K562 (cell line): ENCODE measurements at regions not wholly inside any gene's neighbourhood (a gene's known extent, or its start where the extent isn't known, plus 50 kb on each side); places are given as distances from the start of the nearest gene placed in this dataset.

ENCODE experiments used
- ATAC-seq: fragments of 200-7000 bp; cut with Tn5 transposase; 3 replicates; pipeline ENCODE4 v1.9.1; 2020; ENCODE audit warnings: moderate library complexity
- BruUV-seq: library from RNA; stranded (reverse); fragments of 400-500 nt; replicated peaks from 2 replicates; lab custom pipeline; 2021; lab: Mats Ljungman, UMichigan
- CTCF ChIA-PET: fragments of 300-600 bp; formaldehyde crosslinking; extraction: SDS; loops from one replicate; lab custom pipeline; 2021; ENCODE audit warnings: low intra/inter-chr PET ratio; lab: Yijun Ruan, JAX
- POLR2A ChIA-PET: fragments of 300-600, 350-650 bp; sonication (Branson Sonifier 250); formaldehyde crosslinking; extraction: SDS; loops from one replicate; lab custom pipeline; 2021; ENCODE audit warnings: antibody characterized with exemption, inconsistent platforms; lab: Yijun Ruan, JAX
- DNase-seq, 4 experiments: peaks; one replicate each; pipeline versions ENCODE4 v3.0.0 to v3.0.0-alpha.2; 2011 to 2018; ENCODE audit warnings: low spot score in 3 of 4, mixed read lengths in 3 of 4; ENCODE audit errors: extremely low read depth in 1 of 4
- FAIRE-seq: peaks from 2 replicates; lab custom pipeline; 2011; peaks lifted over from hg19 to GRCh38; lab: Jason Lieb, UNC
- H2AFZ ChIP-seq: 2 replicates; pipeline ENCODE4 v1.6.0; 2011; ENCODE audit warnings: low read depth, low read length, control low read depth, inconsistent platforms
- H3K27ac ChIP-seq: fragments of 200-600 bp; 3 replicates; pipeline ENCODE4 v1.8.0; 2011; ENCODE audit warnings: low read depth, mild to moderate bottlenecking, control low read depth, inconsistent platforms, low read length, moderate library complexity, mixed read lengths; ENCODE audit errors: extremely low read depth
- H3K27me3 ChIP-seq, 2 experiments: fragments of 300-600 bp in 1 of 2; 2 replicates in 1 of 2; 3 replicates in 1 of 2; pipeline versions ENCODE4 v1.6.0 to v1.8.0; 2011; ENCODE audit warnings: inconsistent platforms in 2 of 2, low read length in 2 of 2, mild to moderate bottlenecking in 1 of 2, mixed read lengths in 1 of 2, moderate library complexity in 1 of 2; ENCODE audit not compliant: control insufficient read depth in 2 of 2, insufficient read depth in 2 of 2
- H3K36me3 ChIP-seq: fragments of 300-600 bp; 3 replicates; pipeline ENCODE4 v1.8.0; 2011; ENCODE audit warnings: mild to moderate bottlenecking, low read length, inconsistent platforms; ENCODE audit not compliant: control insufficient read depth, insufficient read depth
- H3K4me1 ChIP-seq, 2 experiments: fragments of 200-600 bp in 1 of 2; replicated peaks in 1 of 2; 2 replicates in 1 of 2; 3 replicates in 1 of 2; pipeline versions ENCODE4 v1.5.1 to v1.8.0; 2011; ENCODE audit warnings: inconsistent platforms in 2 of 2, low read length in 2 of 2, mild to moderate bottlenecking in 1 of 2, mixed read lengths in 1 of 2, moderate library complexity in 1 of 2; ENCODE audit not compliant: control insufficient read depth in 2 of 2, insufficient read depth in 2 of 2
- H3K4me2 ChIP-seq: 2 replicates; pipeline ENCODE4 v1.6.1; 2011; ENCODE audit warnings: low read length, control low read depth, inconsistent platforms, mixed read lengths; ENCODE audit not compliant: insufficient read depth
- H3K4me3 ChIP-seq: fragments of 200-600 bp; sonication (generic), shearing (Covaris generic); 2 replicates; pipeline ENCODE4 v1.5.1; 2016; ENCODE audit warnings: control low read depth, inconsistent platforms
- H3K79me2 ChIP-seq: fragments of 200-600 bp; 3 replicates; pipeline ENCODE4 v1.8.0; 2011; ENCODE audit warnings: low read length, inconsistent platforms; ENCODE audit not compliant: control insufficient read depth, insufficient read depth
- H3K9ac ChIP-seq, 2 experiments: 2 replicates each; pipeline versions ENCODE4 v1.6.0 to v1.6.1; 2011; ENCODE audit warnings: low read depth in 2 of 2, low read length in 2 of 2, control low read depth in 1 of 2, inconsistent platforms in 1 of 2, mild to moderate bottlenecking in 1 of 2, mixed read lengths in 1 of 2; ENCODE audit not compliant: insufficient read depth in 1 of 2
- H3K9me1 ChIP-seq: one replicate; pipeline ENCODE4 v1.6.0; 2011; ENCODE audit warnings: inconsistent platforms, mild to moderate bottlenecking, low read length, moderate library complexity; ENCODE audit not compliant: control insufficient read depth, insufficient read depth
- H3K9me3 ChIP-seq: replicated peaks from 2 replicates; pipeline ENCODE4 v1.5.1; 2011; ENCODE audit warnings: low read depth, low read length, inconsistent platforms; ENCODE audit not compliant: control insufficient read depth, insufficient read depth
- H4K20me1 ChIP-seq: replicated peaks from 2 replicates; pipeline ENCODE4 v1.6.1; 2011; ENCODE audit warnings: low read length, inconsistent platforms, mixed read lengths; ENCODE audit not compliant: control insufficient read depth, insufficient read depth
- ARID2 ChIP-seq: fragments of 450-650 bp; IDR thresholded peaks from 2 replicates; pipeline ENCODE4 v1.6.1; 2017; ENCODE audit warnings: antibody characterized with exemption, mild to moderate bottlenecking
- ATF1 ChIP-seq, 2 experiments: fragments of 450-650 bp in 1 of 2; IDR thresholded peaks; 2 replicates each; pipeline ENCODE4 v1.6.1; 2016; ENCODE audit warnings: missing compliant biosample characterization in 1 of 2, missing genetic modification characterization in 1 of 2
- ATF3 ChIP-seq, 2 experiments: fragments of 450-650 bp in 1 of 2; sonication (generic) in 1 of 2; formaldehyde crosslinking in 1 of 2; IDR thresholded peaks in 1 of 2; conservative IDR thresholded peaks in 1 of 2; 2 replicates each; pipeline versions ENCODE4 v1.6.1 to v1.8.1; 2016 to 2023; ENCODE audit warnings: mild to moderate bottlenecking in 2 of 2, moderate library complexity in 2 of 2, inconsistent platforms in 1 of 2, missing genetic modification reagents in 1 of 2
- CEBPB ChIP-seq: fragments of 450-650 bp; IDR thresholded peaks from 2 replicates; pipeline ENCODE4 v1.6.1; 2016; ENCODE audit warnings: missing genetic modification characterization, missing compliant biosample characterization
- E2F3 ChIP-seq: fragments of 250-450 bp; sonication (Bioruptor Pico); IDR thresholded peaks from 2 replicates; pipeline ENCODE4 v1.4.0; 2020; ENCODE audit warnings: mild to moderate bottlenecking
- ESRRA ChIP-seq: fragments of 450-650 bp; IDR thresholded peaks from 2 replicates; pipeline ENCODE4 v1.6.1; 2014; ENCODE audit warnings: low read depth, mild to moderate bottlenecking, moderate library complexity, borderline replicate concordance
- FOS ChIP-seq: IDR thresholded peaks from 3 replicates; pipeline ENCODE4 v1.6.1; 2011; ENCODE audit not compliant: insufficient read length; ENCODE audit errors: extremely low read depth
- HOXB6 ChIP-seq: fragments of 250-450 bp; sonication (Bioruptor Pico); IDR thresholded peaks from 2 replicates; pipeline ENCODE4 v1.5.1; 2022; ENCODE audit warnings: mild to moderate bottlenecking, borderline replicate concordance
- NCOA2 ChIP-seq, 2 experiments: fragments of 450-650 bp; IDR thresholded peaks; 2 replicates each; pipeline ENCODE4 v1.6.1; 2018; ENCODE audit warnings: mild to moderate bottlenecking in 2 of 2, moderate library complexity in 1 of 2; ENCODE audit not compliant: partially characterized antibody in 2 of 2
- NR2C1 ChIP-seq, 2 experiments: fragments of 450-650 bp; IDR thresholded peaks; 2 replicates each; pipeline ENCODE4 v1.6.1; 2017; ENCODE audit warnings: mild to moderate bottlenecking in 2 of 2, antibody characterized with exemption in 1 of 2, inconsistent platforms in 1 of 2, missing compliant biosample characterization in 1 of 2, missing genetic modification characterization in 1 of 2
- RBM34 ChIP-seq: fragments of 200-400 bp; formaldehyde crosslinking; IDR thresholded peaks from 2 replicates; pipeline ENCODE4 v1.6.1; 2018; ENCODE audit warnings: low read length, borderline replicate concordance; ENCODE audit not compliant: insufficient read depth
- ZKSCAN3 ChIP-seq: fragments of 250-450 bp; sonication (Bioruptor Pico); IDR thresholded peaks from 2 replicates; pipeline ENCODE4 v1.4.0; 2020
- ZNF589 ChIP-seq: fragments of 200-800 bp; sonication (Bioruptor generic); IDR thresholded peaks from 2 replicates; pipeline ENCODE4 v1.6.1; 2016; ENCODE audit warnings: low read depth, missing genetic modification characterization, missing compliant biosample characterization
- ZNF764 ChIP-seq: fragments of 250-450 bp; sonication (Bioruptor Pico); IDR thresholded peaks from 2 replicates; pipeline ENCODE4 v1.4.0; 2020; ENCODE audit warnings: low read depth, mild to moderate bottlenecking, moderate library complexity
- ZNF766 ChIP-seq: fragments of 200-800 bp; sonication (Bioruptor generic); conservative IDR thresholded peaks from 2 replicates; pipeline ENCODE4 v1.6.1; 2016; ENCODE audit warnings: missing genetic modification characterization, missing compliant biosample characterization
- WGBS: fragments of 100-300 bp; shearing (Covaris generic); methylation state at CpG from one replicate; pipeline ENCODE4 v1.1.6; 2016; ENCODE audit warnings: low coverage, mixed read lengths; ENCODE audit not compliant: insufficient coverage; ENCODE audit errors: missing lambda C conversion rate; 5-methylcytosine and 5-hydroxymethylcytosine counted together
- in situ Hi-C: fragments of 300-500 bp; cut with MboI; formaldehyde crosslinking; loops from 4 replicates; pipeline ENCODE4 v1.15.0; 2018; ENCODE audit warnings: inconsistent platforms, mixed read lengths
- intact Hi-C: fragments of 100-400 bp; cut with micrococcal nuclease; formaldehyde crosslinking; loops from 2 replicates; pipeline ENCODE4 v1.14.2; 2022

- no peak overlapping the region for H2AFZ ChIP-seq
- H3K36me3 ChIP-seq: no peaks in the 10 kb centered on the region
- DNase-seq (no peak), ATAC-seq (no peak), FAIRE-seq (no peak)
- H3K9ac ChIP-seq: no peak overlapping the region
- no peak overlapping the region for H3K4me3 ChIP-seq
- 0% methylated on average over 1 of the region's 1 CpG for WGBS
- no peaks in the 10 kb centered on the region for H3K9me1 ChIP-seq
- BruUV-seq: no TSS peak
- in situ Hi-C loops (no loop called here), intact Hi-C loops (no loop called here)
- ChIA-PET POLR2A (no interaction called here), CTCF (no interaction called here)
- no peaks in the 10 kb centered on the region for H3K9me3 ChIP-seq
- TF ChIP-seq NCOA2 (IDR thresholded peaks at IDR 0.05; ENCODE audit: partially characterized antibody in 2 of 2): no peak
- no peak for TF ChIP-seq FOS
- no peak for TF ChIP-seq ZNF589 (CRISPR knock-in tag)
- no peak for TF ChIP-seq ZNF766 (CRISPR knock-in tag)
- TF ChIP-seq E2F3 (CRISPR knock-in tag): no peak
- no peaks in the 10 kb centered on the region; the same call in 1 of the 2 replicates for H4K20me1 ChIP-seq
- no peaks in the 10 kb centered on the region for H3K4me1 ChIP-seq
- H3K27me3 ChIP-seq: peaks cover 3 to 11% of the 10 kb centered on the region in 2 experiments; a peak in 3 of 5 replicates
- no peak overlapping the region for H3K4me2 ChIP-seq
- H3K79me2 ChIP-seq: no peaks in the 10 kb centered on the region
- no peak overlapping the region for H3K27ac ChIP-seq
Observed at GRCh38 chr6:21750575-21750974, 157.0 kb downstream of the SOX4 start.

- no peak overlapping the region for H3K9ac ChIP-seq
- H4K20me1 ChIP-seq: no peaks in the 10 kb centered on the region; the same call in 1 of the 2 replicates
- no peaks in the 10 kb centered on the region for H3K79me2 ChIP-seq
- no peak overlapping the region for H2AFZ ChIP-seq
- peaks cover 3 to 7% of the 10 kb centered on the region in 2 experiments; a peak in 3 of 5 replicates for H3K27me3 ChIP-seq
- intact Hi-C loops: no loop called here
- in situ Hi-C loops: no loop called here
- no TSS peak for BruUV-seq
- no peaks in the 10 kb centered on the region for H3K36me3 ChIP-seq
- no peak overlapping the region for H3K27ac ChIP-seq
- no peaks in the 10 kb centered on the region for H3K9me1 ChIP-seq
- H3K4me3 ChIP-seq: no peak overlapping the region
- ChIA-PET POLR2A (no interaction called here), CTCF (no interaction called here)
- TF ChIP-seq RBM34: no peak
- TF ChIP-seq NR2C1 (IDR thresholded peaks at IDR 0.05): no peak
- no peak for TF ChIP-seq NR2C1 (tag; IDR thresholded peaks at IDR 0.05)
- TF ChIP-seq ZNF764: no peak
- TF ChIP-seq ARID2: no peak
- no peak for TF ChIP-seq ESRRA
- no peak for TF ChIP-seq ZKSCAN3 (CRISPR knock-in tag)
- TF ChIP-seq ATF1 (CRISPR knock-in tag; IDR thresholded peaks at IDR 0.05): no peak
- no peak for TF ChIP-seq ATF1 (tag; IDR thresholded peaks at IDR 0.05)
- no peak for TF ChIP-seq ATF3 (IDR thresholded peaks at IDR 0.05)
- TF ChIP-seq ATF3 (CRISPR knock-in tag; conservative IDR thresholded peaks at IDR 0.05): no peak
- no peak for TF ChIP-seq CEBPB
- TF ChIP-seq HOXB6 (CRISPR knock-in tag): no peak
- DNase-seq (no peak), FAIRE-seq (no peak), ATAC-seq (no peak)
- H3K4me2 ChIP-seq: no peak overlapping the region
- no peaks in the 10 kb centered on the region for H3K4me1 ChIP-seq
- WGBS: 0% methylated on average over 6 of the region's 6 CpGs
- no peaks in the 10 kb centered on the region for H3K9me3 ChIP-seq
Observed at GRCh38 chr6:21751608-21752007, 158.1 kb downstream of the SOX4 start.
